ENCODE measurements at regions not wholly inside any gene's neighbourhood (a gene's known extent, or its start where the extent isn't known, plus 50 kb on each side); places are given as distances from the start of the nearest gene placed in this dataset.

DNA sequence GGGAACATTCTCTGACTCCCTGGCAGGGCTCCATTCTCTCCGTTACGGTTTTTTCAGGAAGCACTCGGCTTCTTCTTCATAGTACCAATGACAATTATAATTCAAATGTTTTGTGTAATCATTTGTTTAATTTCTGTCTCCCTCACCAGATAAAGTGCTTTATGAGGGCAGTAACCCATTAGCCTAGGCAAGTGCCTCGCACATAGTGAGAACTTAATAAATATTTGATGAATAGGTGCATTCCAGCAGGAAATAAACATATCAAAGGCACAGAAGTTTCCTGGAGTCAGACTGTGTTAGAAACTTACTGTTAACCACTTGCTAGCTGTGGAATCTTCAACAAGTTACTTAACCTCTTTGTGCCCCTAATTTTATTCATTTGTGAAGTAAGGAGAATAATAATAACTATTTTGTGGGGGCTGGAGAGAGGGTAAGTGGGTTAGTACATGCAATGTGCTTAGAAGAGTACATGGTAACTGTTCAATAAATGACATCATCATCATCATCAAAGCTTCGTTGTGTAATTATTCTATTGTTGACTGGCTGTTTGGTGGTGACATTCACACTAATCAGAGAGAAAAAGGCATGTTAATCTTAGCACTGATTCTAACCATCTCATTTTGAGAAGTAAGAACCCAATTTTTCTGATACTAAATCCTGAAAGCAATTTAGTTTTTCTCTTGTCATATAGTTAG lies 352.3 kb downstream of the INSIG2 start:
- TF ChIP-seq, protein P1, sequence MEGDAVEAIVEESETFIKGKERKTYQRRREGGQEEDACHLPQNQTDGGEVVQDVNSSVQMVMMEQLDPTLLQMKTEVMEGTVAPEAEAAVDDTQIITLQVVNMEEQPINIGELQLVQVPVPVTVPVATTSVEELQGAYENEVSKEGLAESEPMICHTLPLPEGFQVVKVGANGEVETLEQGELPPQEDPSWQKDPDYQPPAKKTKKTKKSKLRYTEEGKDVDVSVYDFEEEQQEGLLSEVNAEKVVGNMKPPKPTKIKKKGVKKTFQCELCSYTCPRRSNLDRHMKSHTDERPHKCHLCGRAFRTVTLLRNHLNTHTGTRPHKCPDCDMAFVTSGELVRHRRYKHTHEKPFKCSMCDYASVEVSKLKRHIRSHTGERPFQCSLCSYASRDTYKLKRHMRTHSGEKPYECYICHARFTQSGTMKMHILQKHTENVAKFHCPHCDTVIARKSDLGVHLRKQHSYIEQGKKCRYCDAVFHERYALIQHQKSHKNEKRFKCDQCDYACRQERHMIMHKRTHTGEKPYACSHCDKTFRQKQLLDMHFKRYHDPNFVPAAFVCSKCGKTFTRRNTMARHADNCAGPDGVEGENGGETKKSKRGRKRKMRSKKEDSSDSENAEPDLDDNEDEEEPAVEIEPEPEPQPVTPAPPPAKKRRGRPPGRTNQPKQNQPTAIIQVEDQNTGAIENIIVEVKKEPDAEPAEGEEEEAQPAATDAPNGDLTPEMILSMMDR (IDR thresholded peaks at IDR 0.05; ENCODE audit: low read depth, low read length): no peak
- no peak overlapping the region for H3K4me3 ChIP-seq (replicated peaks in 1 of 2; ENCODE audit: low read depth in 2 of 2, low read length in 2 of 2)
- no peak for DNase-seq (ENCODE audit: low read depth in 2 of 2)

DNA sequence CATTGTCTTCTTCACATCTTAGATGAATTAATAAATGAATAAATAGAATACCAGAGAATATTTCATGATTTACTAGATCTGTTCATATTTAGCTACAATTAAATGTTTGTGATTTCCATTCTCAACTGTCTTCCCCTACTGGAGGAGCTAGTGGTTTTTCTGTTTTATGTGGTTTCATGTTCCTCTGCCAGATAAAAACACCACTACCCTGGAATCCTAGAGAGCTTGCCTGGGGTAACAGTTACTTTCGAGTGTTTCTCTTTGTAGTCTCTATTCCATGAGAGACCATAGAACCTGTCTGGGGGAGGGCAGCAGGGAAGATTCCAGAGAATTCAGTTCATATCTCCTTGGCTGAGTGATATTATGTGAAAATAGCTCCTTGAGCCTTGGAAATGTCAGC lies 349.2 kb downstream of the INSIG2 start:
- TF ChIP-seq, protein P1 (IDR thresholded peaks at IDR 0.05; ENCODE audit: low read depth, low read length): no peak
- no peak overlapping the region for H3K4me3 ChIP-seq (replicated peaks in 1 of 2; ENCODE audit: low read depth in 2 of 2, low read length in 2 of 2)
- no peak for DNase-seq (ENCODE audit: low read depth in 2 of 2)

DNA sequence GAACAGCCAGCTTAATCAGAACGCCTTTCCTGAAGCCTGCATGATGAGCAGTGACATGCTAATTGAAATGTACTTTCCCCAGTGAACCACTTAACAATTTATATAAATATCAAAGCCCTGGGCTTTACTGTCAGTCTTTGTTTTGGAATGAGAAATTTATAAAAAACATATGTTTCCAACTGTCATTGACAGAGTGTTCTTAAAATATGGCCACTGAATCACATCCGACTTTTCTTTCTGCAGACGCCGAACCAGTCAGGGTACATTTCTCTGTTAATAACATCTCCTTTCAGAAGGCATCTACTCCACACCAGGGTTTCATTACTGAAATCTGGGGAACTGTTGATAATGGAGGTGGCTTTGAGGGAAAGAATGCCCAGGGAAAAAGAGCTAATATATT lies 343.7 kb downstream of the INSIG2 start:
- TF ChIP-seq, protein P1 (IDR thresholded peaks at IDR 0.05; ENCODE audit: low read depth, low read length): no peak
- no peak overlapping the region for H3K4me3 ChIP-seq (replicated peaks in 1 of 2; ENCODE audit: low read depth in 2 of 2, low read length in 2 of 2)
- no peak for DNase-seq (ENCODE audit: low read depth in 2 of 2)

GRCh38 chr2:118431586-118431985 lies 343.3 kb downstream of the INSIG2 start:
- TF ChIP-seq, protein P1 (IDR thresholded peaks at IDR 0.05; ENCODE audit: low read depth, low read length): no peak
- peak in 1 of 2 donors; percentile 10 for DNase-seq (ENCODE audit: low read depth in 2 of 2)
- no peak overlapping the region for H3K4me3 ChIP-seq (replicated peaks in 1 of 2; ENCODE audit: low read depth in 2 of 2, low read length in 2 of 2)

- TF ChIP-seq, protein P1 (IDR thresholded peaks at IDR 0.05; ENCODE audit: low read depth, low read length): peak; percentile 20
- peak; percentile 3 to 40 for DNase-seq (ENCODE audit: low read depth in 2 of 2)
- H3K4me3 ChIP-seq (replicated peaks in 1 of 2; ENCODE audit: low read depth in 2 of 2, low read length in 2 of 2): no peak overlapping the region
These were observed 342.9 kb downstream of the INSIG2 start for GRCh38 chr2:118431165-118431517.

DNA sequence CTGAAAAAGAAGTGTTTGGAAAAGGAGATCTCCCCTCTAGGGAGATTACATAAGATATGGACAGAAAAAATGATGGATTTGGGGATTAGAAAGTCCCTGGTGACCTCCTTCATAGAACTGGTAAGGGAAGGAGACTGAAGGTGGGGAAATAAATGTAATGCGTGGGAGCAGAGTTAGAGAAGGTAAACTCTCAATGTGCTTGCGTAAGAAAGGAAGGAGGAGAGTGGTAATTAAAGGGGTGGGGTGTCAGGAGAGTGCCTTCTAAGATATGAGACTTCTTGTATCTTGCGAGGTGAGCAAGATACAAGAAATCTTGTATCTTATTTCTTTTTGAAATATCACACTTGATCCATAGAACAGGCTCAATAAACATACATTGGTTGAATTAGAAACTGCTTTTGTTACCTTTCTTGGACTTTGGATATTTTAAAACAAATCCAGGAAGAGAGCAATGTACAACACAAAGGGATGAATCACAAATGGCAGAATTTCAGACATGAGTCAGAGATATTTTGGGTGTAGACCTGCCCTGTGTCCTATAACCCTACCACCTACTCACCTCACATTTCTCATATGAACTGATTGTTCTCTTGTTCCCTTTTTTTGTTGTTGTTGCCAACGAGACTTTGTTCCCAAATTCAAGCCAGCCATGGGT lies 342.4 kb downstream of the INSIG2 start:
- peak in 1 of 2 donors; percentile 80 for DNase-seq (ENCODE audit: low read depth in 2 of 2)
- TF ChIP-seq, protein P1 (IDR thresholded peaks at IDR 0.05; ENCODE audit: low read depth, low read length): no peak
- no peak overlapping the region for H3K4me3 ChIP-seq (replicated peaks in 1 of 2; ENCODE audit: low read depth in 2 of 2, low read length in 2 of 2)

All from cardiac fibroblast (primary cell).